GM18499 (cell line): ENCODE measurements at regions not wholly inside any gene's neighbourhood (a gene's known extent, or its start where the extent isn't known, plus 50 kb on each side); places are given as distances from the start of the nearest gene placed in this dataset.
"Not testable (repeated sequence)": the region's sequence is repeated elsewhere in the genome, so short reads cannot be mapped to it uniquely, and the experiment has no call there.

Experiments used
- ATAC-seq: cut with Tn5 transposase; IDR thresholded peaks from one replicate; pipeline ENCODE4 v1.9.1; 2021; ENCODE audit warnings: moderate number of reproducible peaks; ENCODE audit not compliant: insufficient read depth, unreplicated experiment

DNA sequence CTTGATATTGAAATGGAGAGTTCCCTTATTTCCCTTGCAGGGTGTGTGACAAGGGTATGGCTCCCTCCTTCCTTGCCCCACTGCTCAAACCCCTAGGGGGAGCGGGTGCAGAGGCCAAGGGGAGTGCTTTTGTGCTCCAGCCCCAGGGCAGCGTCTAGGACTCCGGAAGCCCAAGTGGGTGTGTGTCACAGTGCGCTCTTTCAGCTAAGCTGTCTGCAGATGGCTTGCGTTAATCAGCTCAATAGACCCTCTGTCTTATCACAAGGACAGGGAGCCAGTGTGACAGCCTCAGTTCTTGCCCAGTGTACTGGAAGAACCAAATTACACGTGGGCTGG lies 523.6 kb upstream of the LMCD1 start:
- no peak for ATAC-seq

DNA sequence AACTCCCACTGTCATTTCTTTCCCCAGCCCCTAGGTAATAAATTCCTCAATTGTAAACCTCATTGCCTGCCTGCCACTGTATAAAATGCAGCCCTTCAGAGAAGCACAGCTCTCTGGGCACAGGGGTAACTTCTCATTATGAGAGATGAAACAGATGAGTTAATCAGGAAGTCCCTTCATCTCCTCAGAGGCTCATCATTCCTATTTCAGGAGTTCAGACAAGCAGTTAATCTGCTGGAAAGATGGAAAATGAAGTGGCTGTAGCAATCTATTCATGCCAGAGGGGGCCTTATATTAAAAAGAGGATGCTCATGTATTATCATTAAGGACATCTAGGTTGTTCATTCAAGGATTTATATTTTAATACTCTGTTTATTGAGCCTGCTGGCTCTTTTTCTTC lies 519.5 kb upstream of the LMCD1 start:
- ATAC-seq: no peak

GRCh38 chr3:7999384-7999783 lies 502.2 kb upstream of the LMCD1 start:
- ATAC-seq: no peak

- no peak for ATAC-seq
These were observed 500.3 kb upstream of the LMCD1 start for GRCh38 chr3:8001307-8001706.

GRCh38 chr3:8001712-8002111 lies 499.9 kb upstream of the LMCD1 start:
- ATAC-seq: no peak

DNA sequence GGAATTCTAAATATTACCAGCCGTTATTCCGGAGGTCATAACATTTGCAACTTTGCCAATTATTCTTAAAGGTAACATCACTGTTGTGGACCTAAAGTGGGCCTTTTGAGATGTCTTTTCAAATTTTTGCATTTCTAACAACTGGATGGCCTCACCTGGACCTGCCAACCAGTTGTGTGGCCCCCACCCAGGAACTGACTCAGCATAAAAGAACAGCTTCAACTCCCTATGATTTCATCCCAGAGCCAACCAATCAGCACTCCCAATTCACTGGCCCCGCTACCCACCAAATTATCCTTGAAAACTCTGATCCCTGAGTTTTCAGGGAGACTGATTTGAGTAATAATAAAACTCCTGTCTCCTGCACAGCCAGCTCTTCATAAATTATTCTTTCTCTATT lies 489.7 kb upstream of the LMCD1 start:
- no peak for ATAC-seq

- no peak for ATAC-seq
These were observed 481.4 kb upstream of the LMCD1 start for GRCh38 chr3:8020047-8020841.

- no peak for ATAC-seq
These were observed 473.7 kb upstream of the LMCD1 start for GRCh38 chr3:8027954-8028353.

- ATAC-seq: no peak
These were observed 451.3 kb upstream of the LMCD1 start for GRCh38 chr3:8050283-8050682.

GRCh38 chr3:8052659-8053058 lies 449.0 kb upstream of the LMCD1 start:
- no peak for ATAC-seq

DNA sequence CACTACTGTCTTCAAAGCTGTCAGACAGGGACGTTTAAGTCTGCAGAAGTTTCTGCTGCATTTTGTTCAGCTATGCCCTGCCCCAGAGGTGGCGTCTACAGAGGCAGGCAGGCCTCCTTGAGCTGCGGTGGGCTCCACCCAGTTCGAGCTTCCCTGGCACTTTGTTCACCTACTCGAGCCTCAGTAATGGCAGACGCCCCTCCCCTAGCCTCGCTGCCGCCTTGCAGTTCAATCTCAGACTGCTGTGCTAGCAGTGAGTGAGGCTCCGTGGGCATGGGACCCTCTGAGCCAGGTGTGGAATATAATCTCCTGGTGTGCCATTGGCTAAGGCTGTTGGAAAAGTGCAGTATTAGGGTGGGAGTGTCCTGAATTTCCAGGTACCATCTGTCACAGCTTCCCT lies 433.5 kb upstream of the LMCD1 start:
- ATAC-seq: not testable (repeated sequence)

DNA sequence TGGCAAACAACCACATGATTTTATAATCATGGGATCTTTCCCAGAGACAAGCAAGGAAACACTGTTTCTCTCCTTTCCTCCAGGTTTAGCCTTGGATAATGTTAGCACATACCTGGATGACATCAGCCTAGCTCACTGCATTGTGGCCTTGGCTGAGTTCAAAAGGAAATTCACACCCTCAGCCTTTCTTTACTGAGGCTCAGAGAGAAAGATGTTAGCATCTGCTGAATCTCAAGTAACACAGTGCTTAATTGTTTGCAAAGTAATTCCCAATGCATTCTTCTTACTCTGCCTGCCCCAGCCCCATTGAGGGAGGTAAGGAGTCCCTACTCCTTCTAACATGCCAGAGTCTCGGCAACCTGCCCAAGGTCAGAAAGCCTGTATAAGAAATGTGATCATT lies 432.2 kb upstream of the LMCD1 start:
- no peak for ATAC-seq

DNA sequence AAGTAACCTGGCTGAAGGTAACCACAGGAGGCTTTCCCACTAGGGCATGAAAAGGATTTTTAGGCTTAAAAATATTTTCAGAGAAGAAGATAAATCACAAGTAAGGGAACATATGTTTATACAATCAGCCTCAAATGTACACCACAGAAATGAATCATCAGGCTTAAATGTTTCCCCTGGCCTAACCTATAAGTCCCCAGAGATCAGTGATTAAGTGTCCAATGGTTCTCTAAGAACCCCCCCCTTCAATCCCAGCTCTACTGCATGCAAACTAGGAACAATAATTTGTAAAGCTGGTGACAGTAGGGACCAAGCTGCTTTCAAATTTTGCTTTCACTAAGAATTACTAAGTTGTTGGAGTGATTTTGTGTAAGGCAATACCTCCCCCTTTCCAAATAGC lies 431.6 kb upstream of the LMCD1 start:
- no peak for ATAC-seq

- not testable (repeated sequence) for ATAC-seq
These were observed 426.9 kb upstream of the LMCD1 start for GRCh38 chr3:8074740-8075139.

GRCh38 chr3:8077126-8077525 lies 424.5 kb upstream of the LMCD1 start:
- ATAC-seq: no peak

GRCh38 chr3:8080464-8080863 lies 421.2 kb upstream of the LMCD1 start:
- ATAC-seq: no peak

GRCh38 chr3:8085498-8085897 lies 416.1 kb upstream of the LMCD1 start:
- no peak for ATAC-seq

DNA sequence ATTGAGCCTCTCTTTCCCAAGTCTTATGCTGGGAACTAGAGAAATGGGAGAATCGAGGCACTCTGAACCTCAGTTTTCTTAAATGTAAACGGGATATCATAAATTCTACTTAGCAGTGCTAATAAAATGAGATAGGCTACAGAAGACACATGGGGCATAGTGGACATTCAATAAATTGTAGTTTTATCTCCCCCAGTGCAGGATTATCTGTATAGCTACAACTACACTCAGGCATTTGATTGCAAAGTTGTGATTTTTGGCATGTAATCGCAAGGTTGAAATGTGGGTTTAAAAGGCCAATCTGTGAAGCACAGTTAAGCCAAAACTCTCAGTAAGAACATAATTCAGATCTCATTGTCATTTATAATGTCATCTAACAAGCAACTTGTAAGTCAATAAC lies 413.7 kb upstream of the LMCD1 start:
- no peak for ATAC-seq

DNA sequence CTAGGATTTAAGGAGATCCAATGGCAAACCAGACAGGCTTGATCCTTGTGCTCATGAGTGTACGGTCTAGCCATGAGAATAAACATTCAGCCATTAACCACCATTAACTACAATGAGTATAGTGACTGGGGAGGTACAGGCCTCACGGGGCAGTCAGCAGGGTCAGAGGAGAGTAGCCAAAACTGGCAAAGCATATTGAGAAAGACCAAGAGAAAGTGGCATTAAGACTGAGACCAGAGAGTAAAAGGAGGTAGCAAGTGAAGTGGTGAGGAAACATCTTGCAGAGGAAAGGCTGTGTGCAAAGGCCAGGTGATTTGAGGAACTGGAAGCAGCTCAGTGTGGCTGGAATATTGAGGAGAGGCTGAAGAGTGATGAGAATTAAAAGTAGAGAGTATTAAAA lies 407.2 kb upstream of the LMCD1 start:
- ATAC-seq: no peak

- no peak for ATAC-seq
These were observed 405.9 kb upstream of the LMCD1 start for GRCh38 chr3:8095724-8096123.

GRCh38 chr3:8097690-8098089 lies 403.9 kb upstream of the LMCD1 start:
- no peak for ATAC-seq

- ATAC-seq: peak; percentile 56
These were observed 397.7 kb upstream of the LMCD1 start for GRCh38 chr3:8103954-8104353.

GRCh38 chr3:8106921-8107320 lies 394.7 kb upstream of the LMCD1 start:
- no peak for ATAC-seq
